SK-N-SH treated with all-trans-retinoic acid at 6 μM for 48 hours (cell line): ENCODE measurements at regions not wholly inside any gene's neighbourhood (a gene's known extent, or its start where the extent isn't known, plus 50 kb on each side); places are given as distances from the start of the nearest gene placed in this dataset.

ENCODE experiments used
- ATAC-seq: fragments of 200-7000 bp; cut with Tn5 transposase; 3 replicates; pipeline ENCODE4 v1.9.1; 2020; ENCODE audit warnings: mild to moderate bottlenecking, moderate library complexity
- ARNTL ChIP-seq: fragments of 450-650 bp; formaldehyde crosslinking; IDR thresholded peaks from 2 replicates; pipeline ENCODE4 v1.5.0; 2020; ENCODE audit warnings: low read depth, mild to moderate bottlenecking, moderate library complexity, borderline replicate concordance
- BACH2 ChIP-seq: fragments of 250-450 bp; sonication (Bioruptor Pico); IDR thresholded peaks from 2 replicates; pipeline ENCODE4 v1.9.0; 2021; ENCODE audit warnings: mild to moderate bottlenecking, borderline replicate concordance
- CREB5 ChIP-seq: fragments of 250-450 bp; sonication (Bioruptor Pico); IDR thresholded peaks from 2 replicates; pipeline ENCODE4 v1.5.1; 2020; ENCODE audit warnings: low read depth, mild to moderate bottlenecking, moderate library complexity
- CSRNP3 ChIP-seq: fragments of 250-450 bp; sonication (Bioruptor Pico); IDR thresholded peaks from 2 replicates; pipeline ENCODE4 v1.5.1; 2021; ENCODE audit warnings: mild to moderate bottlenecking, moderate library complexity
- ESRRG ChIP-seq: fragments of 250-450 bp; sonication (Bioruptor Pico); IDR thresholded peaks from 2 replicates; pipeline ENCODE4 v1.6.1; 2021; ENCODE audit warnings: mild to moderate bottlenecking
- GLIS3 ChIP-seq: fragments of 250-450 bp; sonication (Bioruptor Pico); IDR thresholded peaks from 2 replicates; pipeline ENCODE4 v1.5.0; 2020; ENCODE audit warnings: mild to moderate bottlenecking, moderate library complexity
- PATZ1 ChIP-seq: fragments of 250-450 bp; sonication (Bioruptor Pico); IDR thresholded peaks from 2 replicates; pipeline ENCODE4 v1.8.0; 2020; ENCODE audit warnings: mild to moderate bottlenecking, moderate library complexity, borderline replicate concordance
- POU6F1 ChIP-seq: fragments of 250-450 bp; sonication (Bioruptor Pico); IDR thresholded peaks from 2 replicates; pipeline ENCODE4 v1.8.0; 2021; ENCODE audit warnings: low read depth, mild to moderate bottlenecking, moderate library complexity, borderline replicate concordance
- PPARA ChIP-seq: fragments of 250-450 bp; sonication (Bioruptor Pico); IDR thresholded peaks from 2 replicates; pipeline ENCODE4 v1.5.0; 2020; ENCODE audit warnings: mild to moderate bottlenecking, borderline replicate concordance
- RARB ChIP-seq: fragments of 250-450 bp; sonication (Bioruptor Pico); IDR thresholded peaks from 2 replicates; pipeline ENCODE4 v1.8.0; 2021; ENCODE audit warnings: mild to moderate bottlenecking, moderate library complexity
- SNAI2 ChIP-seq: fragments of 250-450 bp; sonication (Bioruptor Pico); IDR thresholded peaks from 2 replicates; pipeline ENCODE4 v1.5.0; 2020; ENCODE audit warnings: mild to moderate bottlenecking, moderate library complexity
- TCF4 ChIP-seq: fragments of 250-450 bp; sonication (Bioruptor Pico); IDR thresholded peaks from 2 replicates; pipeline ENCODE4 v1.8.0; 2021; ENCODE audit warnings: mild to moderate bottlenecking, moderate library complexity, borderline replicate concordance
- TOX ChIP-seq: fragments of 250-450 bp; sonication (Bioruptor Pico); IDR thresholded peaks from 2 replicates; pipeline ENCODE4 v1.8.0; 2021; ENCODE audit warnings: mild to moderate bottlenecking, moderate library complexity, borderline replicate concordance
- TSHZ2 ChIP-seq: fragments of 250-450 bp; sonication (Bioruptor Pico); IDR thresholded peaks from 2 replicates; pipeline ENCODE4 v1.5.0; 2020; ENCODE audit warnings: mild to moderate bottlenecking, moderate library complexity
- ZC3H10 ChIP-seq: fragments of 250-450 bp; sonication (Bioruptor Pico); IDR thresholded peaks from 2 replicates; pipeline ENCODE4 v1.5.1; 2021; ENCODE audit warnings: mild to moderate bottlenecking, moderate library complexity
- ZFP3 ChIP-seq: fragments of 250-450 bp; sonication (Bioruptor Pico); IDR thresholded peaks from 2 replicates; pipeline ENCODE4 v1.5.0; 2020; ENCODE audit warnings: mild to moderate bottlenecking, moderate library complexity
- ZFP30 ChIP-seq: fragments of 450-650 bp; formaldehyde crosslinking; IDR thresholded peaks from 2 replicates; pipeline ENCODE4 v1.5.0; 2022; ENCODE audit warnings: mild to moderate bottlenecking, moderate library complexity
- ZNF565 ChIP-seq: fragments of 450-650 bp; formaldehyde crosslinking; conservative IDR thresholded peaks from 2 replicates; pipeline ENCODE4 v1.5.0; 2020; ENCODE audit warnings: low read depth, mild to moderate bottlenecking, moderate library complexity
- ZNF70 ChIP-seq: fragments of 450-650 bp; formaldehyde crosslinking; IDR thresholded peaks from 2 replicates; pipeline ENCODE4 v1.5.0; 2020; ENCODE audit warnings: mild to moderate bottlenecking, moderate library complexity

GRCh38 chr18:22667156-22667555, 249.4 kb upstream of the CTAGE1 start:
- no peak for TF ChIP-seq ZNF70
- no peak for TF ChIP-seq ZFP30 (CRISPR knock-in tag)
- TF ChIP-seq SNAI2 (CRISPR knock-in tag), result no peak
- TF ChIP-seq ARNTL (CRISPR knock-in tag), result no peak
- TF ChIP-seq ESRRG (CRISPR knock-in tag), result no peak
- no peak for TF ChIP-seq CREB5 (CRISPR knock-in tag)
- no peak for TF ChIP-seq GLIS3 (CRISPR knock-in tag)
- TF ChIP-seq ZNF565 (CRISPR knock-in tag), result no peak
- no peak for TF ChIP-seq TCF4
- no peak for TF ChIP-seq TSHZ2 (CRISPR knock-in tag)
- TF ChIP-seq ZC3H10, result no peak
- no peak for TF ChIP-seq RARB (CRISPR knock-in tag)
- TF ChIP-seq CSRNP3 (CRISPR knock-in tag), result no peak
- no peak; the same call in 2 of the 3 replicates for ATAC-seq

GRCh38 chr18:22667616-22668422, 250.1 kb upstream of the CTAGE1 start:
- peak; percentile 79 for ATAC-seq
- TF ChIP-seq TCF4 (no peak), RARB (CRISPR knock-in tag) (no peak), ZC3H10 (no peak)

- TF ChIP-seq GLIS3 (CRISPR knock-in tag), result no peak
- no peak for ATAC-seq
These were observed 250.8 kb upstream of the CTAGE1 start for GRCh38 chr18:22668496-22668895.

GRCh38 chr18:22670914-22671313, 253.2 kb upstream of the CTAGE1 start:
- no peak for ATAC-seq
- TF ChIP-seq PATZ1 (CRISPR knock-in tag), result no peak
- TF ChIP-seq TCF4, result no peak
- no peak for TF ChIP-seq ZFP3 (CRISPR knock-in tag)
- no peak for TF ChIP-seq PPARA (CRISPR knock-in tag)
- no peak for TF ChIP-seq CSRNP3 (CRISPR knock-in tag)
- TF ChIP-seq ESRRG (CRISPR knock-in tag), result no peak
- TF ChIP-seq POU6F1 (CRISPR knock-in tag), result no peak
- TF ChIP-seq GLIS3 (CRISPR knock-in tag), result no peak
- no peak for TF ChIP-seq TOX (CRISPR knock-in tag)
- TF ChIP-seq BACH2 (CRISPR knock-in tag), result no peak
- no peak for TF ChIP-seq ZNF565 (CRISPR knock-in tag)
